Stimulated activated CD8-positive, alpha-beta memory T cell treated with anti-CD3 and anti-CD28 coated beads, Interleukin-2, amount 100 ng/mL, for 48 hours (primary cell): ENCODE measurements at regions not wholly inside any gene's neighbourhood (a gene's known extent, or its start where the extent isn't known, plus 50 kb on each side); places are given as distances from the start of the nearest gene placed in this dataset.

Experiments used
- DNase-seq, 2 donors: peaks; one replicate each; pipeline ENCODE4 v3.0.0-alpha.2; 2020; ENCODE audit warnings: low read depth in 2 of 2

DNA sequence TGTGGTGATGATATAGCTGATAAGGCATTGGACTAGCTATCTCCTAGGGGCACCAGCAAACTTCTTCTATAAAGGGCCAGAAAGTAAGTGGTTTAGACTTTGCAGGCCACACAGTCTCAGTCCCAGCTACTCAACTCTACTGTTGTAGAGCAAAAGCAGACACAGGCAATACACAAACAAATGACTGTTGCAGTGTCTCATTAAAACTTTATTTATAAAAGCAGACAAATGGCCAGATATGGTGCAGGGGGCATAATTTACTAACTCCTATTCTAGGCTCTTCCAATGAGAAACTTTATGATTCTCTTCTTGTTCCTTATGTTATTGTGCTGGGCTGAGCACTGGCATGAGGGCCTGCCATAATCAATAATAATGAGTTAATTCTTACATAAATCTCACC is 176.8 kb upstream of the POU3F1 start:
- DNase-seq: no peak

DNA sequence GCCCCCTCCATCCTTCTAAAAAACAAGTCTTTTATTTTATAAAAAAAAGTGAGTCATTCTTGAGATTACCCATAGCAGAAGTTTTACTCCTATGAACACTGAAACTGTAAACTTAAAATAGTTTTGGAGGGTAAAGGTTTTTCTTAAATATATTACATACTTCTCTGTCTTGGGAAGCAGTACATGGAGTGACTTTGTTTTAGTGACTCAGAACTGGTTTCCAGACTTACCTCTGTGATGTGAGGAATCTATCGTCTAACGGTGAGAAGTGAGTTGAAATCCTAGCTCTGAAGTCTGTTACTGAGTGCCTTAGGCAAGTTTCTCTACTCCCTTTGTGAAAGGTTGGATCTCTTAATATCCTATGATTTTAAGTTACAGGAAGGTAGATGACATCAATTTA is 176.3 kb upstream of the POU3F1 start:
- DNase-seq: no peak

DNA sequence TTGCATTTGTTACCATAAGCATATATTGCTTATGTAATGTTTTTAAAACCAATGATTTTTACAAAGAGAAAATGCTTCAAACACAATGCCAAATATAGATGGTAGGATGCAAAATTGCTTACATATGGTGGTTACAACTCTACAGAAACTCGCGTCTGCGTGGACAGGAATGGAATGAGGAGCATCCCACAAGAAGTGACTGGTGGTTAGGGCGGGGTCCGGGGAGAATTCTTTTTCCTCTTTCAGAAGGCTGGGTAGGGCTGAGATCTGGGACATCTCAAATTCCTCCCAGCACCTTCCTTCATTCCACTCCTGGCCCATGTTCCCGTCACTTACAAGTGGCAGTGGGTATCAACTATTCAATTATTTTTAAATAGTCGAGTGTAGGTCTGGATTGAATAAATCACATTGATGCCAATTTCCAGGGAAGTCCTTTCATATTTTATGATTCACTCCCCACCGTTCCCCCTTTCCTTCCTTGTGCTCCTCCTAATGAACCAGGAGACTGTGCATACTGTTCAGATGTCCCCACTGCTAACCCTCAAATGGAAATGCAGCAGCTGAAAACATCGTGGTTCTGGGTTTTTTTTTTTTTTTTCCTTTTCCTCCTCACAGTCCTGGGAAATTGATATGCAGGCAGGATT is 174.5 kb upstream of the POU3F1 start:
- DNase-seq: no peak

DNA sequence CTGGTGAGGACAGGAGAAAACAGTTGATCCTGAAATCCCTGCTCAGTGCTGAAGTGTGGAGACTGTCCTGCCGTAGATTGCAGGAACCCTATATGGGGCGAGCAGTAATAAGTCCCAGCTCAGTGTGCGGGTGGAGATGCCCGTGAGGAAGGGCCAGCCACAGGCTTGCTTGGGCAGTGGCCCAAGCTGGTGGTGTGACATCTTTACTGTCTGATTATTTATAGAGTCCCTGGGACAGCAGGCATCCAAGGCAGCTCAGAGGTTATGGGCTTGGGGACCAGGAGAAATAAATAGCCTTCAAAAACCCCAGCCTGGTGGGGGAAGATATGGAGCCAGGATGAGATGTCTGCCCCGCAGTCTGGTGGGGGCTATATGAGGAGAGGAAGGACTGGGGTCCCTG is 170.7 kb upstream of the POU3F1 start:
- DNase-seq: no peak

DNA sequence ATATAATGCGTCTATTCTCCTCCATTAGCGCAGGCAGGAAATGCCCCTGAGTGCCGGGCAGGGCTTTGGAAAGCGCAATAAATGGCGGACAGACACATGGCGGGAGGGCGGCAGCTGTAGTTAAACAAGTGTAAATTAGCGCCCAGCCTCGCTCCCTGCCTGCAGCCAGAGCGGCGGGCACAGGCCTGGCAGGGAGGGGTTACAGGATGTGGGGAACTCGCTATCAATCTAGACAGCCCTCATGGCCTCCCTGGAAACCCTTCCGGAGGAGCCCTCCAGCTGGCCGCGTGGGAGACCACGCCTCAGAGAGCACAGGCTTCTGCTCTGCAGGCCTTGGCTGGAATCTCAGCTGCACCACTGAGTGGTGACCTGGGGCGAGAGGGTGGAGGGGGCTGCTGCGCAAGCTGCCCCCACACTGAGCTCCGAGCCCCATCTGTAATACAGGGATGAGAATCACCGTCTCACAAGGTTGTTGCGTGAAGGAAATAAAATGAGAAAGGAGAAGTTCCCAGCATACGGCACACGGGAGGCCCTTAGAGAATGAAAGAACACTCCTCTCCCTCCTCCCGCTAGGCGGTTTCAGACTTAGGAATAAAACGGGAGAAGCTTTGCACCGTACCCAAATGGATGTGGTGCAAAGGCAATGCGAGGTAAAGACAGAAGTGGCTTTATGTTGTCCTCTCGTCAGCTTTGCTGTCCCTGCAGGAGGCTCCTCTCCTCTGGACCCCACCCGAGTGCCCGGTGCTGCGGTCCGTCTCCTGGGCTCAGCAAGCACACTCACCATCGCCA is 167.2 kb upstream of the POU3F1 start:
- DNase-seq: no peak

DNA sequence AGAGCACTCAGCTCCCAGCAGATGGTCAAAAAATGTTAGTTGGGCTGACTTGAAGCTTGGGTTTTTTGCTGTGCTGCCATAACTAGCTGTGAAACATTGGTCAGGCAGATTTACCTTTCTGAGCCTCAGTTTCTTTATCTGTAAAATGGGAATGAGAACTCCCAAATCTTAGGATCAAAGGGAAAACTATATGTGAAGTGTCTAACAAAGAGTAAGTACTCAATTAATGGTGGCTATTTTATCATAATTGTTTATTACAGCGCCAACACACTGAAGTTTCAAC is 164.2 kb upstream of the POU3F1 start:
- DNase-seq: no peak

DNA sequence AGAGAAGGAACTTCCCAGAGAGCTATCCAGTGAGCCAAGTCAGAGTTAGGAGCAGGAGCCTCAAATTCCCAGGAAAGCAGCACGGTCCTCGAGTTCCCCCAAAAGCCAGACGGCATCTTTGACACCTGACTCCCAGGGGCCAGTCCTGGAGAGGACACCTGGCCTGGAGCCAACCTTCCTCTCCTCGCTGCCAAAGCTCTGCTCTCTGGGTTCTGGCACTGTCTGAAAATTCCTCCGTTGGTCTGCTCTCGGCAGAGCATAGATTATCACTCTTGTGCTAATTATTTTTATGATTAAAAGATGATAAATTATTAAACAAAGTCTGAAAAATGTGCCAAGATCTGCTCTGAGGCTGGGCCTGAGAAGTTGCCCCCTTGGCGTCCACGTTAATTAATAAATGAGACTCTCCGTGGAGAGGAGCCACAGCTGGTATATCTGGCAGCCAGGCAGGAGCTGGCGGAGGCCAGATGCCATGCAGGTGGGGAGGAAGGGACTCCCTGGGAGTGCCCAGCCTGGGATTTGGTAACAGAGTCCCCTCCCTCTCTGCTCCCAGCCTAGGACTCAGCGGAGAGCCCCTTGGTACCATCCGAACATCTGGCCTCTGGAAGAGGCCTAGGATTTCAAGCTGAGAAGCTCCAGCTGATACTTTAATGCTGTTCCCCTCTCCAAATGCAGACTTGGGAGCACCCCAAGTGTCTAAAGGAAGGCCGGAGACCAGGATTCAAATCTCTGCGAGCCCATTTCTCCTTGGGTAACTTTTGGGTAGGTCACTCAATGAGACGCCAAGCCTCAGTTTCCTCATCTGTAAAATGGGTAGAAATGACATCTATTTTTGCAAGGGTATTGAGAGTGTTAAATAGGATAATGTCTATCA is 163.7 kb upstream of the POU3F1 start:
- no peak for DNase-seq

DNA sequence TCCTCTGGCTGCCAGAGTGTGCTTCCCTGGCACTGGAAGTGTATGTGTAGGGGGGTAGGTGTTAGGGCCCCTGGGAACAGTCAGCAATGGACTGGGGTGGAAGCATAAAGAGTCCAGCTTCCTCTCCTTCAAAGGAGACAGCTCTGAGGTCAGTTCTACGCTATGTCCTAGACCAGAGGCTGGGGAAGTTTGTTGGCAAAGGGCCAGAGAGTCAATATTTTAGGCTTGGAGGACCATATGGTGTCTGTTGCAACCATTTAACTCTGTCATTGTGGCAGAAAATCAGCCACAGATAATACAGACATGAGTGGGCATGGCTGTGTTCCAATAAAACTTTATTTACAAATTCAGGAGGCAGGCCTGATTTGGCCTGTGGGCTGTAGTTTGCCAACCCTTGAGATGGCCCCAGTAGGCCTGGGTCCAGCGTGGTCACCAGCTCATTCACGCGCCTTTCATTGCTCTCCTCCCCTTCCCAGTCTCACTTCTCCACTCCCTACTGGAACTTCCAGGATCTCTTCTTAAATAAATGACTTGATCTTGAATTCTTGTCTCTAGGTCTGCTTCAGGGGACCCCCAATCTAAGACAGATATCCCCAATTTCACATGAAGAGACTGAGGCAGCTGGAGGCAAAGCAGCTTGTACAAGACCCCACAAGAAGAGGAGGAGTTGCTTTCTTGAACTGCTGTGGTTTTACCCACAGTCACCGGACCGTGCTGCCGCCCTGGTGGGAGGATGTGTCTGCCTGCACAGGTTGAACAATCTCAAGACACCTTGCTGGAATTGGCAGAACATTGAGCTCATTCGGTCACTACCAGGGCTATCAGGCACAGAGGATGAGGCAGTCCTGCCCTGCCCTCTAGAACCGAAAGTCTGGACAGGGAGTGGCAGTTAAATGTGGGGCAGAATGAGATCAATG is 162.4 kb upstream of the POU3F1 start:
- DNase-seq: no peak

DNA sequence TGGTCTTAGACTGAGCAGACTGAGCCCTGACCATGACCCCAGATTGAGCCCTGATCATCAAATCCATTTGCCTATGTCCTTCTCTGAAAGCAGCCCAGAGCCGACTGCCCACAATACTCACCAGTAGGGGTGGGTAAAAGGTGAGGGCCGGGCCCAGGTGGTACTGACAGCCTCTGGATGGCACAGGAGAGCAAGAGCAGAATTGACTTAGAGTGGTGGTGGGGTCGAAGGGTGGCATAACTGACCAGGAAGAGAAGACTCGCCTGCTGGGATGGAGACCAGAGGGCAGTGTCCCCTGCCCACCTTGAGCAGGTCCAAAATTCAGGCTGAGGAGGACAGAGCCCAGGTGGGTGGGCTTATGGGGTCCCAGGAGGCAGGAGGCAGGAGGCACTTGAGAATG is 161.3 kb upstream of the POU3F1 start:
- no peak for DNase-seq

DNA sequence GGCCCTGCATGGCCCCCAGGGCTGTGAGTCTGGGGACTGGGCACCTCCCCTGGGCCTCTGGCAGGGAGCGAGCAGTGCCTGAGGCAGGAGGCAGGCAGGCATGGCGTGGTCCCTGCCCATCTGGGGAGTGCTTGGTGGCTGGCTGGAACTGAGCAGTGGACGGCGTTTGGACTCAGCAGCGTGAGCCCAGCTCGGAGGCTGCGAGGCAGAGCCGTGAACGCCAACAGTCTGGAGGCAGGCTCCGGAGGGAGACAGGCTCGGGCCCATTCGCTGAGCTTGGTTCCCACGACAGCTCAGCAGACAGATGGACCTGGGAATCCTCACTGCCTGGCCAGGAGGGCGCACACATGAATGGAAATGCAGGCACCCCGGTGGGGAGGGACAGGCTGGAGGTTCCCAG is 160.7 kb upstream of the POU3F1 start:
- DNase-seq: no peak

DNA sequence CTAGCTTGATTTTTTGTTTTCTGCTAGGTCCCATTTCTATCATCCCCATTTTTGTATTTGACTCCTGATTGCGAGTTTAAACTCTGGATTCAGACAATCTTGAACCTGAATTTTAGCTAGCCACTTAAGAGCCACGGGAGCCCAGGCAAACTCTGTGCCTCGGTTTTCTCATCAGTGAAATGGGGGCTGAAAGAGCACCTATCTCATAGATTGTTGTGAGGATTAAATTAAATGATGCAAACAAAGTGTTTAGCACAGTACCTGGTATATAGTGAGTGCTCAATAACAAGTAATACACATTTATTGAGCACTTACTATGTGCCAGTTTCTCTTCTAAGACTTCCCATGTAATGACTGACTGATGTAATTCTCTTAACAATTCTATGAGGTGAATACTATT is 158.1 kb upstream of the POU3F1 start:
- DNase-seq: no peak

DNA sequence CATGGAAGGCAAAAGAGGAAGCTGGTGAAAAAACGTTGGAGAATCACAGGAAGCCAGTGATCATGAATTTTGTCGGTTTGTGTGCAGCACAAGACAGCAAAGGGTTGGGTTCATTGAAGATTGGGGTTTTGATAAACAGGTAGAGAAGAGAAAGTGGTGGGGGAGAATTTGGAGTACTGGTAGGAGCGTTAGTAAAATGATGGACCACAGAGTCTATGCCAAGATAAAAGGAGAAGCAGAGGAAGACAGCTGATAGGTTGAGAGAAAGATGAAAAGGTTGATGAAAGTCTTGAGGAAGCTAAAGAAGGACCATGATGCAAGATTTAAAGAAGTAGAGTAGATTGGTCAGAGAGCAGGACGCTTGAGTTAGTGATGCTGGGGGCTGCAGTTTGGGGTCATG is 156.8 kb upstream of the POU3F1 start:
- no peak for DNase-seq

DNA sequence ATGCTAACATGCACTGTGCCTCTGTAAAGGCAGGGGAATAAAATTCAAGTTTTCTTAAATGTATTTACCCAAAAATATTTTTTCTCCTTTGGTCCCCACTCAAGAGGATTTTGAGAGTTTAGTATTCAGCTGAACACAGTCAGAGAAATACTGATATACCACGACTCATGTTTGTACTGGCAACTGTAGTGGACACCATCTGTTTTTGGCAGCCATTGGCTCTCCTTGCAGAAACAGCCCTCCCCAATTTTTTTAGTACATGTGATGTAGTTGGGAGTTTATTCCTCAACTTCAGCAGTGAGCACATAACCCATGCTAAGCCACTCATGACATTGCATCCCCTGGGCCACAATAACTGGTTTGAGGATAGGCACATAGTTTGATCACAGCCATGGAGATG is 154.8 kb upstream of the POU3F1 start:
- no peak for DNase-seq

DNA sequence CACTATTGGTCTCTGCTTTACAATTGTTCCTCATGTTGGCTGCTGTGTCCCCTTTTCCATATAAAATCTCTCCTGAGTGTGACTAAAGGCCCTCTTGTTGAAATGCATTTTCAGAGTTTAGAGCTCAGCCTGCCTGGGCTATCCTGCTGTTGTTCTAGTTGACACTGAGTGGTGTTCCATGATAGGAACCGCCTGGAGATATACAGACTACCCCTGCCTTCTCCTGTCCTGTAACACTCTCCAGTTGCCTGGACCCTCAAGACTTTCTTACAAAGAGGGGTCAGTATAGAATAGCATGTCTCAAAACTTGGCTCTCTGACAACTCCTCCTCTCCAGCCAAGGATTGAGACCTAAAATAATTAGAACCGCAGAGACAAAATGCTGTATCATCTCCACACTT is 152.0 kb upstream of the POU3F1 start:
- DNase-seq: no peak

DNA sequence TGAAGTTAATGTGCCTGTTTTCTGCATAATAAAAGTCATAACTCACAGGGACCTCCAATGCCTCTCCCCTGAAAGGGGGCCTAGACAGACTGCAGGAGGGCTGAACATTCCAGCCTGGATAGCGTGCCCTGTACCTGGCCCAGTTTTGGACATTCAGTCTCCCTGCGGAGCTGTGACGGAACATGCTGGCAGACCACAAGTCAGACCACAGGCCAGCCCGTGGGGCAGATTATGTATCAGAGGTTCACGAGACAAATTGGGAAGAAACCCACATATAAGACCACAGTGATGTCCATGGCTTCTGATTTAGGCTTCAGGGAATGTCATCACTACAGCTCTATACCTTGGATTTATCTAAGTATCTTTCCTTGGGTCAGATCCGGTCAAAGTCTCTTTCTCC is 151.5 kb upstream of the POU3F1 start:
- DNase-seq: no peak

DNA sequence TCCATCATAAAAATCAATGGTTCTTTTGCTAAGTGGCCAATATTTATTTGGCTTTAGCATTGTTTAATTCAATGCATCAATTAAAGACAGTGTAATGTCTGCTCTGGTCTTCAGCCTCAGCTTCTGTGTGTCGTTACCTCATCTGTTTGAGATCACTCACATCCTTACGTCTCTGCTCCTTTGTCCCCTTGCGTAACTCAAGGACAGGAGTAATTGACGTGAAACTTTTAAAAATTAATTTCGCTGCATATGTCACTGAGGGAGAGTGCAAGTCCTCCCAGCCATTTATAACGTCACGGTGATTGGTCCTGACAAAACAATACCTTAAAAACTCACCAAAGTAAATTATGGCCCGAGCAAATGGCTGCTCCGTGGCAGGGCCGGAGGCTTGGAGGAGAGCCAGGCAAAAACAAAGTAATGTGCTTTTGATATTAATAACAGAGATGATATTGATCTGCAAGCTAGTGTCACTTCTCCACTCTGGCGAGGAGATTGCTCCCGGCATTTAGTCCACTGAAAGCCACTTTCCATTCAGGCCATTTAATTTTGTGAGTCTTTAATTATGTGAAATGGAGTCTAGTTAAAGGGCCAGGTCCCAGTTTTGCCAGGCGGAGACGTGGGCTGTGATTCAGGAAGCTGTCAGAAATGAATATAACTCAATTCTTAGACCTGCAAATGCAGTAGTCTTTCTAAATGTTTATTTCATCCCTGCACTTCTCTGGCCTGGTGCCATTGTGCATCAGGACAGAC is 150.9 kb upstream of the POU3F1 start:
- no peak for DNase-seq

DNA sequence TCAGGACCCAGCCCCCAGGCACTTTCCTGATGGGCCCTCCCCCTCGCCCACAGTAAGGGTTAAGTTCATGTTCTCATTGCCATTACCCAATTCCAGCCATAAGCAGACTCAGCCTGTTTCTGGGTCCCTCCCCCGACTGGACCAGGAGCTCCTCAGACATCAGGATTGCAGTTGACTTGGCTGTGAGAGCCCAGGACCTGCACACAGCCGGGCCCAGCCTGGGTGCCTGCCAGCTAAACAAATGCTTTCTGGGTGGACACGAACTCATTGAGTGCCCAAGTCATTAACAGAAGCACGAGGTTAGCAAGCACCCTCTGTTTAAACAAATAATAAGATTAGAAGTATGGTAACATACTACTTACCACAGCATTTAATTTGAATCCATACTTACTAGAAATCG is 147.9 kb upstream of the POU3F1 start:
- no peak for DNase-seq

DNA sequence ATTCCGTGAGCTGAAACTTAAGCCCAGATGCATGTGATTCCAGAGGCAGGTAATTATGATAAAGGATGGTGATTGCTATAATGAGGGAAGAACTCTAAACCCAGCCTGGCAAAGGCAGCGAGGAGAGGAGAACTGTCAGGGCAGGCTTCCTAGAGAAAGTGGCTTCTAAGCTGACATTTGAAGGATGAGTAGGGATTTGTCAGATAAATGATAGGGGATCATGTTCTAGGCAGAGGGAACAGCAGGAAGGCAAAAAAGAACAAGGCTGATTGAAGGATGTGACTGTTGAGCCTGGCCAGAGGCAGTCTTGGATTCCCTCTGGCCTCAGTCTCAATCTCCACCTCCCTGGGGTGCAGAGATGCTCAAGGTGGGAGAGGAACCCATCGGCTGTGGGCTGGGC is 146.4 kb upstream of the POU3F1 start:
- no peak for DNase-seq

DNA sequence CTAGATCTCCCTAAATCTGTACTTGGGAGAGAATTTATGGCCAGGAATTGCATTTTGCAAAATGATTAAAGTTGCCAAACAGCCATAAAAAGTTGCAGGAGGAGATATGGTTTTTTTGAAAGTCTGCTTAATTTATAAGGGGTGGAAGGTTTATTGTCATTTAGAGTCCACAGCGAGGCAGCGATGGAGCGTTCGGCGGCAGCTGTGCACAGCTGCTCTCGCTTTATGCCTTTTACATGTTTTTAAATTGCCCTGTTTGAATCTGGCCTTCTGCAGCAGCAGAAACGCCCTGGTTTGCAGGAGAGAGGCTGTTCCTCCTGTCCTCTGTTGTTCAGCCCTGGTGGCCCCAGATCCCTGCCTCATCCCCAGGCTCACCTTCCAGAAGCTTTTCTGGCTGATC is 144.9 kb upstream of the POU3F1 start:
- DNase-seq: no peak

DNA sequence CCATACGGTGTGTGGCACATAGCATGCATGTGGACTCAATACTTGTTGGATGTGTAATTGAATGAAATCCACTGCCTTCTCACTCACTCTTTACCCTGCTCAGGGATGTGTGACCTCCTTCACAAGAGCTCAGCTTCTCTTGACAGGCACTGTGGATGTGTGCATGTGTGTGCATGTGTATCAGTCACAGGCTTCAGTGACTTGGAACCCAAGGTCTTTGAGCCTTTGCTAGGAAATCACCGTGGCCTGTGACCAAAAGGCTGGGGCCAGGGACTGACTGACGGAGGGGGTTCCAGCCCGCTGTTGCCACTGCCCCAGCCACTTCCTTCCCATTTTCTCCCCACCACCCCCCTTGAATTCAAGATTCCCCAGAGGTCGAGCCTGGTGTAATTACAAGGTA is 144.4 kb upstream of the POU3F1 start:
- no peak for DNase-seq

DNA sequence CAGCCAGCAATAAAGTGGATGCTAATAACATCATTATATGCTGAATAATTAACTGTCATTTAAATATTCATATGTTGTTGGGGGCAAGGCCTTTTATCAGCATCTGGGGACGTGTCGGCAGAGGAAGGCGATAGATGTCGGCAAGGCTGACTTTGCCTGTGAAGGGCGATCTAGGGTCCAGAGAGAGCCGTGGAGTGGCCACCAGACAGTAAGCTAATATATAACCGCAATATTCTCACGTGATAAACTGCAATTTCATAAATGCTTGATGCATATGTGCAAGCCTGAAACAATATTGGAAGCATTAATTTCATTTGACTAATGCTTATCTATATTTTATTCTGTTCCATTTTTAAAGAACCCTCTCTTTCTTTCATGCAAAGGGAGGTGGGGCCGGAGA is 141.0 kb upstream of the POU3F1 start:
- DNase-seq: no peak
